Chondrocyte (in vitro differentiated cells): ENCODE measurements at regions not wholly inside any gene's neighbourhood (a gene's known extent, or its start where the extent isn't known, plus 50 kb on each side); places are given as distances from the start of the nearest gene placed in this dataset.

ENCODE experiments used
- DNase-seq: peaks from one replicate; pipeline ENCODE4 v3.0.0; 2021; ENCODE audit warnings: mixed read lengths, low spot score
- H3K27ac Mint-ChIP-seq: one replicate; pipeline ENCODE4 v1.8.0; 2021; ENCODE audit warnings: mild to moderate bottlenecking, moderate library complexity, mixed read lengths; ENCODE audit not compliant: unreplicated experiment
- H3K27me3 Mint-ChIP-seq: 2 replicates; pipeline ENCODE4 v1.8.0; 2021; ENCODE audit warnings: low read depth, mixed read lengths
- H3K36me3 Mint-ChIP-seq: 2 replicates; pipeline ENCODE4 v1.8.0; 2021; ENCODE audit warnings: low read depth, mixed read lengths
- H3K4me1 Mint-ChIP-seq: 2 replicates; pipeline ENCODE4 v1.8.0; 2021; ENCODE audit warnings: low read depth, mild to moderate bottlenecking, mixed read lengths
- H3K4me3 Mint-ChIP-seq: one replicate; pipeline ENCODE4 v1.8.0; 2021; ENCODE audit warnings: mild to moderate bottlenecking, moderate library complexity, mixed read lengths; ENCODE audit not compliant: unreplicated experiment
- H3K9me3 Mint-ChIP-seq: 2 replicates; pipeline ENCODE4 v1.8.0; 2021; ENCODE audit warnings: low read depth, mixed read lengths
- TF ChIP-seq, protein P1 (sequence below): fragments of 200-600 bp; sonication (generic); IDR thresholded peaks from 2 replicates; pipeline ENCODE4 v1.5.0; 2021; ENCODE audit warnings: antibody characterized with exemption, mild to moderate bottlenecking, moderate library complexity

- no peak overlapping the region for H3K27ac Mint-ChIP-seq
- no peaks in the 10 kb centered on the region for H3K4me1 Mint-ChIP-seq
- H3K4me3 Mint-ChIP-seq, result no peak overlapping the region
- TF ChIP-seq, protein P1, sequence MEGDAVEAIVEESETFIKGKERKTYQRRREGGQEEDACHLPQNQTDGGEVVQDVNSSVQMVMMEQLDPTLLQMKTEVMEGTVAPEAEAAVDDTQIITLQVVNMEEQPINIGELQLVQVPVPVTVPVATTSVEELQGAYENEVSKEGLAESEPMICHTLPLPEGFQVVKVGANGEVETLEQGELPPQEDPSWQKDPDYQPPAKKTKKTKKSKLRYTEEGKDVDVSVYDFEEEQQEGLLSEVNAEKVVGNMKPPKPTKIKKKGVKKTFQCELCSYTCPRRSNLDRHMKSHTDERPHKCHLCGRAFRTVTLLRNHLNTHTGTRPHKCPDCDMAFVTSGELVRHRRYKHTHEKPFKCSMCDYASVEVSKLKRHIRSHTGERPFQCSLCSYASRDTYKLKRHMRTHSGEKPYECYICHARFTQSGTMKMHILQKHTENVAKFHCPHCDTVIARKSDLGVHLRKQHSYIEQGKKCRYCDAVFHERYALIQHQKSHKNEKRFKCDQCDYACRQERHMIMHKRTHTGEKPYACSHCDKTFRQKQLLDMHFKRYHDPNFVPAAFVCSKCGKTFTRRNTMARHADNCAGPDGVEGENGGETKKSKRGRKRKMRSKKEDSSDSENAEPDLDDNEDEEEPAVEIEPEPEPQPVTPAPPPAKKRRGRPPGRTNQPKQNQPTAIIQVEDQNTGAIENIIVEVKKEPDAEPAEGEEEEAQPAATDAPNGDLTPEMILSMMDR, result no peak
- peaks cover 2% of the 10 kb centered on the region for H3K9me3 Mint-ChIP-seq
- no peak for DNase-seq
- H3K36me3 Mint-ChIP-seq, result no peaks in the 10 kb centered on the region
- peaks cover 8% of the 10 kb centered on the region for H3K27me3 Mint-ChIP-seq
Observed at GRCh38 chr2:129366263-129366662, 613.2 kb upstream of the RAB6C start.

- TF ChIP-seq, protein P1, result no peak
- Mint-ChIP-seq H3K36me3 (no peaks in the 10 kb centered on the region), H3K4me1 (no peaks in the 10 kb centered on the region), H3K27ac (no peak overlapping the region), H3K4me3 (no peak overlapping the region), H3K27me3 (peaks cover 8% of the 10 kb centered on the region), H3K9me3 (peaks cover 2% of the 10 kb centered on the region)
- DNase-seq, result no peak
Observed at GRCh38 chr2:129367107-129367506, 612.4 kb upstream of the RAB6C start.

GRCh38 chr2:129369437-129369836, 610.0 kb upstream of the RAB6C start:
- Mint-ChIP-seq H3K27me3 (peaks cover 8% of the 10 kb centered on the region), H3K9me3 (peaks cover 2% of the 10 kb centered on the region)

DNA sequence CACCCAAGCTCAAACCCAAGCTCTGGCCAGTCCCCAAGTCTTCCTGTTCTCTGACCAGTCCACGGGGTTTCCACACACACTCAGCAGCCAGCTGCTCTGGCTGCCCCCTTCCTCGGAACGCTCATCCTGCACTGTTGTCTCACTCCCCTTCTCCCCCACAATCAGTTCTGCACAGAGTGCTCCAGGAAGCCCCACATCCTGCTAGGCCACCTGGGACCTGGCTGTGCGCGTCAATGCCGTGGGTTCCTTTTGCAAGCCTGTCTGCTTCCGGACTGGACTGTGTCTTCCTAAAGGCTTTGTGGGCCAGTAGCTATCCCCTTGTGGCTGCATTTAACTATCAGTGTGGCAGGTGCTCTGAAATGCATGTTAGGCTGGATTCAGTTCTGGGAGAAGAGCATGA, 605.0 kb upstream of the RAB6C start:
- Mint-ChIP-seq H3K27ac (no peak overlapping the region), H3K9me3 (no peaks in the 10 kb centered on the region), H3K27me3 (peaks cover 2% of the 10 kb centered on the region), H3K4me1 (no peaks in the 10 kb centered on the region), H3K36me3 (no peaks in the 10 kb centered on the region), H3K4me3 (no peak overlapping the region)
- DNase-seq, result no peak
- TF ChIP-seq, protein P1, result no peak

More at GRCh38 chr2:129369437-129369836, 610.0 kb upstream of the RAB6C start:
- TF ChIP-seq, protein P1, result no peak
- H3K4me3 Mint-ChIP-seq, result no peak overlapping the region
- no peaks in the 10 kb centered on the region for H3K36me3 Mint-ChIP-seq
- no peak for DNase-seq
- no peaks in the 10 kb centered on the region for H3K4me1 Mint-ChIP-seq
- H3K27ac Mint-ChIP-seq, result no peak overlapping the region

- H3K9me3 Mint-ChIP-seq, result peaks cover 3% of the 10 kb centered on the region
- no peak for DNase-seq
- no peaks in the 10 kb centered on the region for H3K4me1 Mint-ChIP-seq
- H3K27ac Mint-ChIP-seq, result no peak overlapping the region
- no peaks in the 10 kb centered on the region for H3K36me3 Mint-ChIP-seq
- no peak overlapping the region for H3K4me3 Mint-ChIP-seq
- TF ChIP-seq, protein P1, result no peak
- peaks cover 2% of the 10 kb centered on the region for H3K27me3 Mint-ChIP-seq
Observed at GRCh38 chr2:129375632-129376425, 603.6 kb upstream of the RAB6C start.
